DMS 273 (cell line): ENCODE measurements at regions not wholly inside any gene's neighbourhood (a gene's known extent, or its start where the extent isn't known, plus 50 kb on each side); places are given as distances from the start of the nearest gene placed in this dataset.
A peak's percentile ranks its signal among the peaks of the same experiment; 100 is the strongest.

Experiments
- DNase-seq: peaks from one replicate; lab custom pipeline; 2025; ENCODE audit not compliant: unreplicated experiment; lab: John Stamatoyannopoulos, UW

- DNase-seq, result peak; percentile 0
Observed at GRCh38 chr4:122300776-122301175, 78.0 kb upstream of the ADAD1 start.

- no peak for DNase-seq
Observed at GRCh38 chr4:122305853-122306252, 73.0 kb upstream of the ADAD1 start.

GRCh38 chr4:122309988-122310626 lies 68.7 kb upstream of the ADAD1 start:
- peak; percentile 2 for DNase-seq

- no peak for DNase-seq
Observed at GRCh38 chr4:122313006-122313646, 65.7 kb upstream of the ADAD1 start.

DNA sequence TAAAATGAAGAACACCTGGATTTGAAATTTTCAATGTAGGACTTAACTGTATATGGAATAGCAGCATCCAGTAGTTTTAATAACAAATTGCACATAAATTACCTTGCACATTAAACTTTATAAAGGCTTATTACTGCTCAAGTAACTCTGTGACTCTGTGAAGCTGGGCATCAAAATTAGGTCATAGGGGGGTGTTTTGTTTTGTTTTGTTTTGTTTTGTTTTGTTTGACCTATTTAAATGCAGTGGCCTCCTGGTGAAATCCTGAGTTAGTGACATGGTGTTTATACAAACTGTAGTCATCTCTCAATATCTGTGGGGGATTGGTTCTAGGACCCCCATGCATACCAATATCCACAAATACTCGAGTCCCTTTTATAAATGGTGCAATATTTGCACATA lies 51.9 kb upstream of the ADAD1 start:
- DNase-seq, result no peak

GRCh38 chr4:122328893-122329292 lies 49.9 kb upstream of the ADAD1 start:
- DNase-seq, result no peak
